Suprapubic skin (tissue), 3 donors: ENCODE measurements at regions not wholly inside any gene's neighbourhood (a gene's known extent, or its start where the extent isn't known, plus 50 kb on each side); places are given as distances from the start of the nearest gene placed in this dataset.

Experiments
- POLR2A ChIP-seq, 2 donors: fragments of 450-650 bp; IDR thresholded peaks; one replicate each; pipeline ENCODE4 v1.6.1; 2017; ENCODE audit warnings: antibody characterized with exemption in 2 of 2, mild to moderate bottlenecking in 2 of 2, moderate library complexity in 2 of 2
- TF ChIP-seq, protein P1 (sequence below), 2 donors: fragments of 200-600 bp in 1 of 2; fragments of 450-650 bp in 1 of 2; sonication (generic) in 1 of 2; IDR thresholded peaks; one replicate each; pipeline ENCODE4 v1.5.1; 2016 to 2019; ENCODE audit warnings: antibody characterized with exemption in 2 of 2, mild to moderate bottlenecking in 1 of 2, moderate library complexity in 1 of 2

DNA sequence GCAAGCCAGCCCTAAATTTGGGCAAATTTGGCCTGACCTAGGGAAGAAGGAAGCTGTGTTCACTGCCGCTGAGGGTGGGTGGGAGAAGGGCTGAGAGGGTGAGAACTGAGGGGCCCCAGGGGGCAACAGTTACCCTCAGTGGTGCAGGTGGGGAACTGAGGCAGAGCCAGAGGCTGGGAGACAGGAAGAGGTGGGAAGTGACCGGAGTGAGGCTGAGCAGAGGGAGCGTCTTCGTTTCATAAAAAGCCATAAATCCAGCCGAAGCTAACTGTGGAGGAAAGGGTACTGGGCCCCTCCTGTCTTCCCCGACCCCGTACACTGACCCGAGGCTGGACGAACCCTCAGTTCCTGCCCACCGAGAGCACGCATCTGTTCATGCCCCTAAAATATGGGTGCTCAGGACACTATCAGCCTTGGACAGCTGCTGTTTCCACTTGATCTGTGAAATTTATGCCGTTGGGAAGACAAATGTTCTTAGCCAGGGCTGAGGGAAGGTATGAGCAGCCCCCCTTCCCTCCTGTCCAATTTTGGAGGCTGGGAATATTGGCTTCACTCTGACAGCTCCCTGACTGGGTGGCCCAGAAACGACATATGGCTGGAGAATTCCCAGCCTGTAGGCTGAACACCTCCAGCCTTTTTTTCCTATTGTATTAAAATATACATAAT, 116.5 kb downstream of the KIF26A start:
- TF ChIP-seq, protein P1, sequence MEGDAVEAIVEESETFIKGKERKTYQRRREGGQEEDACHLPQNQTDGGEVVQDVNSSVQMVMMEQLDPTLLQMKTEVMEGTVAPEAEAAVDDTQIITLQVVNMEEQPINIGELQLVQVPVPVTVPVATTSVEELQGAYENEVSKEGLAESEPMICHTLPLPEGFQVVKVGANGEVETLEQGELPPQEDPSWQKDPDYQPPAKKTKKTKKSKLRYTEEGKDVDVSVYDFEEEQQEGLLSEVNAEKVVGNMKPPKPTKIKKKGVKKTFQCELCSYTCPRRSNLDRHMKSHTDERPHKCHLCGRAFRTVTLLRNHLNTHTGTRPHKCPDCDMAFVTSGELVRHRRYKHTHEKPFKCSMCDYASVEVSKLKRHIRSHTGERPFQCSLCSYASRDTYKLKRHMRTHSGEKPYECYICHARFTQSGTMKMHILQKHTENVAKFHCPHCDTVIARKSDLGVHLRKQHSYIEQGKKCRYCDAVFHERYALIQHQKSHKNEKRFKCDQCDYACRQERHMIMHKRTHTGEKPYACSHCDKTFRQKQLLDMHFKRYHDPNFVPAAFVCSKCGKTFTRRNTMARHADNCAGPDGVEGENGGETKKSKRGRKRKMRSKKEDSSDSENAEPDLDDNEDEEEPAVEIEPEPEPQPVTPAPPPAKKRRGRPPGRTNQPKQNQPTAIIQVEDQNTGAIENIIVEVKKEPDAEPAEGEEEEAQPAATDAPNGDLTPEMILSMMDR (IDR thresholded peaks at IDR 0.05), result no peak
- TF ChIP-seq POLR2A (IDR thresholded peaks at IDR 0.05), result no peak
